Esophagus squamous epithelium (tissue), 5 donors: ENCODE measurements at regions not wholly inside any gene's neighbourhood (a gene's known extent, or its start where the extent isn't known, plus 50 kb on each side); places are given as distances from the start of the nearest gene placed in this dataset.

Experiments used
- DNase-seq: peaks from one replicate; lab custom pipeline; 2025; lab: John Stamatoyannopoulos, UW
- H3K27ac ChIP-seq, 4 donors: fragments of 200-600 bp; sonication (generic); one replicate each; pipeline ENCODE4 v1.5.1; 2016 to 2019; ENCODE audit warnings: mild to moderate bottlenecking in 1 of 4
- H3K27me3 ChIP-seq, 4 donors: fragments of 200-600 bp; sonication (generic); 1 replicate in 3 of 4; 2 replicates in 1 of 4; pipeline versions ENCODE4 v1.5.1 to v1.6.0; 2017 to 2021; ENCODE audit warnings: antibody characterized with exemption in 1 of 4
- H3K36me3 ChIP-seq, 3 donors: fragments of 200-600 bp; sonication (generic); one replicate each; pipeline ENCODE4 v1.5.1; 2016 to 2019
- H3K4me1 ChIP-seq, 3 donors: fragments of 200-600 bp; sonication (generic); one replicate each; pipeline ENCODE4 v1.5.1; 2017 to 2019
- H3K4me3 ChIP-seq, 4 donors: fragments of 200-600 bp; sonication (generic); 1 replicate in 3 of 4; 2 replicates in 1 of 4; pipeline ENCODE4 v1.5.1; 2016 to 2019; ENCODE audit warnings: mild to moderate bottlenecking in 2 of 4, moderate library complexity in 1 of 4
- H3K9me3 ChIP-seq, 3 donors: fragments of 200-600 bp; sonication (generic); one replicate each; pipeline ENCODE4 v1.5.1; 2016 to 2019
- CTCF ChIP-seq, 6 experiments: fragments of 450-650 bp in 4 of 6; fragments of 200-600 bp in 2 of 6; sonication (generic) in 2 of 6; IDR thresholded peaks; one replicate each; pipeline ENCODE4 v1.5.1; 2016 to 2019; ENCODE audit warnings: antibody characterized with exemption in 6 of 6, mild to moderate bottlenecking in 4 of 6, moderate library complexity in 4 of 6
- POLR2A ChIP-seq, 4 donors: fragments of 450-650 bp; IDR thresholded peaks; one replicate each; pipeline ENCODE4 v1.6.1; 2017; ENCODE audit warnings: antibody characterized with exemption in 4 of 4, mild to moderate bottlenecking in 4 of 4, moderate library complexity in 3 of 4
- WGBS, 2 donors: methylation state at CpG; one replicate each; pipeline ENCODE4 v1.1.5; 2018; 5-methylcytosine and 5-hydroxymethylcytosine counted together
- intact Hi-C: fragments of 100-400 bp; cut with DNase I; formaldehyde crosslinking; loops from one replicate; pipeline ENCODE4 v1.15.0; 2022
- donor health status: DM: yes; HTN: yes; CAD: no.

- no peak for DNase-seq
- Histone ChIP-seq H3K4me1 (no peaks in the 10 kb centered on the region), H3K9me3 (peaks cover 0 to 9% (median 1%) of the 10 kb centered on the region in 3 donors), H3K27me3 (peaks cover 0 to 72% (median 0%) of the 10 kb centered on the region in 4 donors), H3K36me3 (no peaks in the 10 kb centered on the region), H3K4me3 (no peak overlapping the region), H3K27ac (no peak overlapping the region)
- WGBS, 2 donors: 41 to 49% methylated on average over 3 to 4 of the region's 12 CpGs
- intact Hi-C loops: no loop called here
- TF ChIP-seq POLR2A (IDR thresholded peaks at IDR 0.05) (no peak), CTCF (IDR thresholded peaks at IDR 0.05) (no peak)
Observed at GRCh38 chr7:1342090-1342640, 109.5 kb downstream of the UNCX start.

GRCh38 chr7:1343551-1343950, 110.9 kb downstream of the UNCX start:
- Histone ChIP-seq H3K4me3 (no peak overlapping the region), H3K9me3 (no peaks in the 10 kb centered on the region), H3K36me3 (no peaks in the 10 kb centered on the region), H3K4me1 (no peaks in the 10 kb centered on the region), H3K27me3 (peaks cover 0 to 76% (median 0%) of the 10 kb centered on the region in 4 donors), H3K27ac (no peak overlapping the region)
- 45 to 60% methylated on average over 1 to 5 of the region's 10 CpGs for WGBS, 2 donors
- no peak for DNase-seq
- TF ChIP-seq CTCF (IDR thresholded peaks at IDR 0.05) (no peak), POLR2A (IDR thresholded peaks at IDR 0.05) (no peak)
- intact Hi-C loops: no loop called here

GRCh38 chr7:1344421-1344820, 111.7 kb downstream of the UNCX start:
- H3K27me3 ChIP-seq: peaks cover 0 to 76% (median 0%) of the 10 kb centered on the region in 4 donors

GRCh38 chr7:1344981-1345701, 112.5 kb downstream of the UNCX start:
- WGBS, 2 donors: 54 to 85% methylated on average over 6 to 7 of the region's 25 CpGs

More at GRCh38 chr7:1344421-1344820, 111.7 kb downstream of the UNCX start:
- no peak for TF ChIP-seq POLR2A (IDR thresholded peaks at IDR 0.05)
- TF ChIP-seq CTCF (IDR thresholded peaks at IDR 0.05): no peak
- no peaks in the 10 kb centered on the region for H3K9me3 ChIP-seq
- DNase-seq: no peak
- H3K4me3 ChIP-seq: no peak overlapping the region
- no peaks in the 10 kb centered on the region for H3K36me3 ChIP-seq
- H3K27ac ChIP-seq: no peak overlapping the region
- intact Hi-C loops: no loop called here
- no peaks in the 10 kb centered on the region for H3K4me1 ChIP-seq
- 85 to 91% methylated on average over 2 to 11 of the region's 12 CpGs for WGBS, 2 donors

More at GRCh38 chr7:1344981-1345701, 112.5 kb downstream of the UNCX start:
- no peaks in the 10 kb centered on the region for H3K9me3 ChIP-seq
- H3K4me3 ChIP-seq: no peak overlapping the region
- TF ChIP-seq CTCF (IDR thresholded peaks at IDR 0.05) (no peak), POLR2A (IDR thresholded peaks at IDR 0.05) (no peak)
- no peaks in the 10 kb centered on the region for H3K36me3 ChIP-seq
- H3K4me1 ChIP-seq: no peaks in the 10 kb centered on the region
- intact Hi-C loops: no loop called here
- no peak overlapping the region for H3K27ac ChIP-seq
- no peak for DNase-seq
- H3K27me3 ChIP-seq: peaks cover 0 to 76% (median 0%) of the 10 kb centered on the region in 4 donors
